Type B pancreatic cell (in vitro differentiated cells): ENCODE measurements at regions not wholly inside any gene's neighbourhood (a gene's known extent, or its start where the extent isn't known, plus 50 kb on each side); places are given as distances from the start of the nearest gene placed in this dataset.

Experiments
- DNase-seq: peaks from one replicate; pipeline ENCODE4 v3.0.0; 2021; ENCODE audit warnings: mixed read lengths; ENCODE audit not compliant: unreplicated experiment; ENCODE audit errors: extremely low spot score
- H3K27ac Mint-ChIP-seq: 2 replicates; pipeline ENCODE4 v1.8.0; 2021; ENCODE audit warnings: mild to moderate bottlenecking, mixed read lengths
- H3K27me3 Mint-ChIP-seq: 2 replicates; pipeline ENCODE4 v1.8.0; 2021; ENCODE audit warnings: mixed read lengths
- H3K36me3 Mint-ChIP-seq: 2 replicates; pipeline ENCODE4 v1.8.0; 2021; ENCODE audit warnings: mixed read lengths
- H3K4me1 Mint-ChIP-seq: one replicate; pipeline ENCODE4 v1.8.0; 2021; ENCODE audit warnings: mixed read lengths; ENCODE audit not compliant: unreplicated experiment
- H3K4me3 Mint-ChIP-seq: 2 replicates; pipeline ENCODE4 v1.8.0; 2021; ENCODE audit warnings: mild to moderate bottlenecking, mixed read lengths
- H3K9me3 Mint-ChIP-seq: 2 replicates; pipeline ENCODE4 v1.8.0; 2021; ENCODE audit warnings: mixed read lengths
- CTCF ChIP-seq: fragments of 200-600 bp; sonication (generic); conservative IDR thresholded peaks from 2 replicates; pipeline ENCODE4 v1.5.0; 2021; ENCODE audit warnings: antibody characterized with exemption, mild to moderate bottlenecking

GRCh38 chr9:108709997-108710396, 145.8 kb downstream of the ACTL7B start:
- Mint-ChIP-seq H3K4me1 (no peaks in the 10 kb centered on the region), H3K9me3 (no peaks in the 10 kb centered on the region), H3K36me3 (no peaks in the 10 kb centered on the region), H3K27me3 (peaks cover 14% of the 10 kb centered on the region), H3K4me3 (no peak overlapping the region), H3K27ac (no peak overlapping the region)
- no peak for DNase-seq
- TF ChIP-seq CTCF: no peak

- H3K4me3 Mint-ChIP-seq: no peak overlapping the region
- TF ChIP-seq CTCF: no peak
- DNase-seq: no peak
- H3K9me3 Mint-ChIP-seq: no peaks in the 10 kb centered on the region
- H3K36me3 Mint-ChIP-seq: no peaks in the 10 kb centered on the region
- no peak overlapping the region for H3K27ac Mint-ChIP-seq
- H3K27me3 Mint-ChIP-seq: peaks cover 7% of the 10 kb centered on the region
- no peaks in the 10 kb centered on the region for H3K4me1 Mint-ChIP-seq
Observed at GRCh38 chr9:108709126-108709525, 146.7 kb downstream of the ACTL7B start.

- H3K27me3 Mint-ChIP-seq: peaks cover 7% of the 10 kb centered on the region
- H3K4me1 Mint-ChIP-seq: no peaks in the 10 kb centered on the region
- no peak for TF ChIP-seq CTCF
- H3K36me3 Mint-ChIP-seq: no peaks in the 10 kb centered on the region
- H3K27ac Mint-ChIP-seq: no peak overlapping the region
- no peak overlapping the region for H3K4me3 Mint-ChIP-seq
- DNase-seq: no peak
- no peaks in the 10 kb centered on the region for H3K9me3 Mint-ChIP-seq
Observed at GRCh38 chr9:108708448-108708847, 147.3 kb downstream of the ACTL7B start.

- Mint-ChIP-seq H3K27me3 (peaks cover 7% of the 10 kb centered on the region), H3K4me3 (no peak overlapping the region), H3K4me1 (no peaks in the 10 kb centered on the region), H3K27ac (no peak overlapping the region), H3K9me3 (no peaks in the 10 kb centered on the region), H3K36me3 (no peaks in the 10 kb centered on the region)
- no peak for TF ChIP-seq CTCF
- DNase-seq: no peak
Observed at GRCh38 chr9:108707120-108707519, 148.7 kb downstream of the ACTL7B start.

- Mint-ChIP-seq H3K4me3 (no peak overlapping the region), H3K4me1 (no peaks in the 10 kb centered on the region), H3K27me3 (peaks cover 7% of the 10 kb centered on the region), H3K9me3 (no peaks in the 10 kb centered on the region), H3K36me3 (no peaks in the 10 kb centered on the region), H3K27ac (no peak overlapping the region)
- DNase-seq: no peak
- TF ChIP-seq CTCF: no peak
Observed at GRCh38 chr9:108704156-108704852, 151.5 kb downstream of the ACTL7B start.
